GM13977 (cell line): ENCODE measurements at regions not wholly inside any gene's neighbourhood (a gene's known extent, or its start where the extent isn't known, plus 50 kb on each side); places are given as distances from the start of the nearest gene placed in this dataset.

Experiments used
- DNase-seq: peaks from one replicate; pipeline ENCODE4 v3.0.0; 2012; ENCODE audit warnings: low spot score
- in situ Hi-C: fragments of 300-500 bp; cut with MboI; formaldehyde crosslinking; loops from one replicate; pipeline ENCODE4 v1.12.0; 2022; ENCODE audit warnings: low sequenced_read_pairs, low pct_unique_long_range_greater_than_20kb, mixed read lengths, inconsistent platforms; ENCODE audit not compliant: unreplicated experiment
- TF ChIP-seq, protein P1 (sequence below): IDR thresholded peaks from 2 replicates; pipeline ENCODE4 v1.5.1; 2012; ENCODE audit warnings: mild to moderate bottlenecking, control low read depth; ENCODE audit not compliant: insufficient read depth; ENCODE audit errors: extremely low read depth, missing control alignments

DNA sequence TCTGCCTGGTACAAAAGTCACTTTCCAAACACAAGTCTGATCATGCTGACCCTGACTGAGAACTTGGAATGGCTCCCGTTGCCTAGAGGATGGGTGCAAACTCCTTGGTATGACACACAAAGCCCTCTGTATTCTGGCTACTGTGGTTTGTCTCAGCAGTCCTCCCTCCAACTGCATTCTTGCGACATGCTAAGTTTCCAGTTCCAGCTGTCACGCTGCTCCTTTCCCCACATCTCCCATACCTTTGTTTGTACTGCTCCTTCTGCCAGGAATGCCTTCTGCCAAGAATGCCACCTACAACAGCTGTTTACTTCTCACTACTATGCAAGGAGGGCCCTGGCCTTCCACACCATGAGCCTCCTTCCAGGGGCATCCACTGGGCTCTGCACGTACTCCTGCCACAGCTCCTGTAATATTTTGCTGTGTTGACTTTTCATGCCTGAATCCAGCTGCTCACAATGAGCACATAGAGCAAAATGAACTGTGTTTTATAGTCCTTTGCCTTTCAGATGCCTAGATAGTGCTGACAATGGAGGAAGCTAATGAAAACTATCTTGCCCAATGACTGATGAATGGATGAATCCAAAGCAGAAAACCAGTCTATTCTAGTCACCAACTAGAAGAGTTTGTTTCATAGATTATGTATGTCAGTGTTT, 543.7 kb downstream of the EFNB2 start:
- TF ChIP-seq, protein P1, sequence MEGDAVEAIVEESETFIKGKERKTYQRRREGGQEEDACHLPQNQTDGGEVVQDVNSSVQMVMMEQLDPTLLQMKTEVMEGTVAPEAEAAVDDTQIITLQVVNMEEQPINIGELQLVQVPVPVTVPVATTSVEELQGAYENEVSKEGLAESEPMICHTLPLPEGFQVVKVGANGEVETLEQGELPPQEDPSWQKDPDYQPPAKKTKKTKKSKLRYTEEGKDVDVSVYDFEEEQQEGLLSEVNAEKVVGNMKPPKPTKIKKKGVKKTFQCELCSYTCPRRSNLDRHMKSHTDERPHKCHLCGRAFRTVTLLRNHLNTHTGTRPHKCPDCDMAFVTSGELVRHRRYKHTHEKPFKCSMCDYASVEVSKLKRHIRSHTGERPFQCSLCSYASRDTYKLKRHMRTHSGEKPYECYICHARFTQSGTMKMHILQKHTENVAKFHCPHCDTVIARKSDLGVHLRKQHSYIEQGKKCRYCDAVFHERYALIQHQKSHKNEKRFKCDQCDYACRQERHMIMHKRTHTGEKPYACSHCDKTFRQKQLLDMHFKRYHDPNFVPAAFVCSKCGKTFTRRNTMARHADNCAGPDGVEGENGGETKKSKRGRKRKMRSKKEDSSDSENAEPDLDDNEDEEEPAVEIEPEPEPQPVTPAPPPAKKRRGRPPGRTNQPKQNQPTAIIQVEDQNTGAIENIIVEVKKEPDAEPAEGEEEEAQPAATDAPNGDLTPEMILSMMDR = no peak
- in situ Hi-C loops = no loop called here
- no peak for DNase-seq

DNA sequence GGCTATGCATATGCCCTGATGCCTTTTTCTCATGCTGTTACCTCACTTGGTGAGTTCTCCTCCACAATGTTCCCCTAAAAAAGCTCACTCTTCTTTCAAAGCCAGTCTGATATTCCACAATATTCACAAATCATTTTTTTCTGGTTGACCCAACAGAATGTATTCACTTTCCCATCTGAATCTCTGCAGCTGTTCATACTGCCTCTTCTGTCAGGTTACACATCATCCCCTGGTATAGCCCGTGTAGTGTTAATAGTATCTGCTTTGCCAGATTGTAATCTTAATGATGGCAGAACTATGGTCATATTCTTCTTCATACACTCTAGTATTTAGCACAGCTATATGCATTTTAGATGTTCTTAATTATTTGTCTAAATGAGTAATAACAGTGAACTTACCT, 544.3 kb downstream of the EFNB2 start:
- no peak for DNase-seq
- TF ChIP-seq, protein P1 = no peak
- in situ Hi-C loops = no loop called here

DNA sequence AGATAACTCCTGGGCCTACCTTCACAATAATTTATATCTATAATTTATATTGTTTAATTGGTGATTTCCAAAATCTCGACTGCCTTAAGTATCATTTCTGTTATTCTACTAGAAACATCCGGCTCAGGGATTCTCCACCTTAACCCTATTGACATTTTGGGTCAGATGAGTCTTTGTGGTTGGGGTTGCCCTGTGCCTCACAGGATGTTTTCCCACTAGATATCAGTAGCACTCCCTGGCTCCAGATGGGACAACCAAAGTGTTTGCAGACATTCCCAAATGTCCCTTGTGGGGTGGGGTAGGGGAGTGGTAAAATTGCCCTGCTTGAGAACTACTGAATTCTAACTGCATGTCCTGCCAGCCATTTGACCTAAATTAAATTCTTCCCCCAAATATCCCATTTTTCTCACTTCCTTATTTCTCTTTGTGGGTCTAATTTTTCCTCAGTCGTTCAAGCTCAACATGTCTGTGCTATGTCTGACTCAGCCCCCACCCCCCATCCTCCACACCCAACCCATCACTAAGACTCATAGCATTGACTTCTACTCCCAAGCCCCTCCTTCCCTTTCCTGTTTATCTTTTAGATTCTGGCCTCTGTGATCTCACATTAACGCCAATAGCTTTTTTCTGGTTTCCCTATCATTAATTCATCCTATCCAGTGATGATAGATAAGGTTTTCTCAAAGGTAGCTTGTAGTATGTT, 545.1 kb downstream of the EFNB2 start:
- in situ Hi-C loops = no loop called here
- no peak for DNase-seq
- TF ChIP-seq, protein P1 = no peak

- TF ChIP-seq, protein P1 = no peak
- in situ Hi-C loops = no loop called here
- no peak for DNase-seq
Measured at GRCh38 chr13:105984646-105985045, 550.8 kb downstream of the EFNB2 start.

DNA sequence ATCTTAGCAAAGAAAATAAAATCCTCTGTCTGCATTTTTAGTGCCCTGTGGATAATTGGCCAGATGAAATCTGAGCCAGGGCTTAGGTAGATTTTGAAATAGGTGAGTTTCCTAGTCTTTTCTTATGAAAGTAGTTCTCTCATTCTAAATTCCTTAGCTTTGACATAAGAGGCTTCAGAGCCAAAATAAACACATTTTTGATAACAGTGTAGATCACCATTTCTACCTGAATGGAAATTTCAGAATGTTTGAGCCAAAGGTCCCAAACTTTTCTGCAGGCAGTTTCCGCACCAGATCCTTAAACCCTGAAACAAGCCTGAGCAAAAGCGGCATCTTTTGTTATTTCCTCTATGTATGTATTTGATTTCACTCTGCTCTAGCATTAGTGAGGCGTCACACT, 551.2 kb downstream of the EFNB2 start:
- no peak for DNase-seq
- TF ChIP-seq, protein P1 = no peak
- in situ Hi-C loops = no loop called here

GRCh38 chr13:105982219-105982930, 553.1 kb downstream of the EFNB2 start:
- in situ Hi-C loops = no loop called here
- no peak for DNase-seq
- TF ChIP-seq, protein P1 = no peak
